IMR-90 (cell line): ENCODE measurements at regions not wholly inside any gene's neighbourhood (a gene's known extent, or its start where the extent isn't known, plus 50 kb on each side); places are given as distances from the start of the nearest gene placed in this dataset.

Experiments used
- ATAC-seq: fragments of 200-7000 bp; cut with Tn5 transposase; 2 replicates; pipeline ENCODE4 v1.9.1; 2020; ENCODE audit warnings: low read depth, mild to moderate bottlenecking, moderate library complexity
- BruUV-seq: library from RNA; stranded (reverse); fragments of 400-500 nt; replicated peaks from 2 replicates; lab custom pipeline; 2021; lab: Mats Ljungman, UMichigan
- CTCF ChIA-PET: fragments of 300-600 bp; formaldehyde crosslinking; extraction: SDS; loops from one replicate; lab custom pipeline; 2021; ENCODE audit warnings: antibody characterized with exemption; lab: Yijun Ruan, JAX
- POLR2A ChIA-PET: fragments of 300-600 bp; sonication (Branson Sonifier 250); formaldehyde crosslinking; loops from one replicate; lab custom pipeline; 2022; ENCODE audit warnings: antibody characterized with exemption; ENCODE audit not compliant: unreplicated experiment; lab: Charles Lee
- DNase-seq: peaks from one replicate; pipeline ENCODE4 v3.0.0; 2013
- H2AFZ ChIP-seq: replicated peaks from 2 replicates; pipeline ENCODE3; 2013; ENCODE audit warnings: low read length, mild to moderate bottlenecking; ENCODE audit not compliant: poor library complexity
- H2AK5ac ChIP-seq: 2 replicates; pipeline ENCODE4 v1.6.1; 2013; ENCODE audit warnings: low read depth, low read length, inconsistent platforms
- H2AK9ac ChIP-seq: replicated peaks from 2 replicates; pipeline ENCODE3; 2013; ENCODE audit warnings: mild to moderate bottlenecking, low read depth, low read length, moderate library complexity; ENCODE audit not compliant: poor library complexity
- H2BK120ac ChIP-seq: 2 replicates; pipeline ENCODE4 v1.6.1; 2013; ENCODE audit warnings: low read depth, low read length, inconsistent platforms
- H2BK15ac ChIP-seq: 3 replicates; pipeline ENCODE4 v1.6.1; 2013; ENCODE audit warnings: low read depth, low read length, inconsistent platforms
- H2BK20ac ChIP-seq: 2 replicates; pipeline ENCODE4 v1.6.1; 2013; ENCODE audit warnings: low read depth, mild to moderate bottlenecking, inconsistent platforms, low read length, moderate library complexity
- H2BK5ac ChIP-seq: 2 replicates; pipeline ENCODE4 v1.6.1; 2013; ENCODE audit warnings: mild to moderate bottlenecking, low read depth, low read length, inconsistent platforms; ENCODE audit not compliant: poor library complexity, severe bottlenecking
- H3K14ac ChIP-seq: replicated peaks from 2 replicates; pipeline ENCODE4 v1.6.1; 2013; ENCODE audit warnings: low read depth, low read length, inconsistent platforms
- H3K18ac ChIP-seq: 2 replicates; pipeline ENCODE4 v1.6.1; 2013; ENCODE audit warnings: low read depth, low read length, control low read depth
- H3K23ac ChIP-seq: 2 replicates; pipeline ENCODE4 v1.6.1; 2013; ENCODE audit warnings: low read depth, low read length, inconsistent platforms
- H3K27ac ChIP-seq: 2 replicates; pipeline ENCODE4 v1.5.1; 2013; ENCODE audit warnings: mild to moderate bottlenecking, control low read depth, low read length; ENCODE audit not compliant: insufficient read depth
- H3K27me3 ChIP-seq: 2 replicates; pipeline ENCODE4 v1.6.1; 2013; ENCODE audit warnings: low read length; ENCODE audit not compliant: control insufficient read depth, insufficient read depth
- H3K36me3 ChIP-seq: 2 replicates; pipeline ENCODE4 v1.6.1; 2013; ENCODE audit warnings: low read length, mixed read lengths; ENCODE audit not compliant: control insufficient read depth, insufficient read depth
- H3K4ac ChIP-seq: 2 replicates; pipeline ENCODE4 v1.6.1; 2013; ENCODE audit warnings: low read depth, low read length, inconsistent platforms
- H3K4me1 ChIP-seq: 2 replicates; pipeline ENCODE4 v1.6.1; 2013; ENCODE audit warnings: low read length, mixed read lengths; ENCODE audit not compliant: control insufficient read depth, insufficient read depth
- H3K4me2 ChIP-seq: 2 replicates; pipeline ENCODE4 v1.6.1; 2013; ENCODE audit warnings: low read depth, mild to moderate bottlenecking, control low read depth, low read length, moderate library complexity
- H3K4me3 ChIP-seq: 2 replicates; pipeline ENCODE4 v1.5.1; 2013; ENCODE audit warnings: low read depth, mild to moderate bottlenecking, control low read depth, low read length, moderate library complexity; ENCODE audit not compliant: insufficient read depth
- H3K56ac ChIP-seq: 2 replicates; pipeline ENCODE4 v1.6.1; 2013; ENCODE audit warnings: low read length, inconsistent platforms; ENCODE audit not compliant: insufficient read depth; ENCODE audit errors: extremely low read depth
- H3K79me1 ChIP-seq, 2 experiments: 2 replicates each; pipeline ENCODE4 v1.6.1; 2013; ENCODE audit warnings: low read length in 2 of 2, inconsistent platforms in 1 of 2, low read depth in 1 of 2
- H3K9ac ChIP-seq: 2 replicates; pipeline ENCODE4 v1.6.1; 2013; ENCODE audit warnings: low read depth, low read length, control low read depth
- H3K9me1 ChIP-seq: 2 replicates; pipeline ENCODE4 v1.6.1; 2013; ENCODE audit warnings: low read length, inconsistent platforms; ENCODE audit not compliant: insufficient read depth
- H3K9me3 ChIP-seq: 2 replicates; pipeline ENCODE4 v1.6.1; 2013; ENCODE audit warnings: low read length; ENCODE audit not compliant: control insufficient read depth, insufficient read depth
- H4K20me1 ChIP-seq: 2 replicates; pipeline ENCODE4 v1.6.1; 2013; ENCODE audit warnings: low read length, inconsistent platforms; ENCODE audit not compliant: insufficient read depth
- H4K5ac ChIP-seq: 2 replicates; pipeline ENCODE4 v1.6.1; 2013; ENCODE audit warnings: mild to moderate bottlenecking, low read depth, low read length, control low read depth
- H4K8ac ChIP-seq, 2 experiments: 2 replicates each; pipeline ENCODE4 v1.6.1; 2013; ENCODE audit warnings: low read depth in 2 of 2, low read length in 2 of 2, control low read depth in 1 of 2, inconsistent platforms in 1 of 2
- H4K91ac ChIP-seq: 2 replicates; pipeline ENCODE4 v1.6.1; 2013; ENCODE audit warnings: low read depth, low read length, inconsistent platforms; ENCODE audit not compliant: insufficient read depth
- BHLHE40 ChIP-seq: fragments of 150-350 bp; IDR thresholded peaks from 2 replicates; pipeline ENCODE4 v1.6.1; 2016; ENCODE audit warnings: mild to moderate bottlenecking, low read depth, low read length
- CEBPB ChIP-seq: IDR thresholded peaks from 2 replicates; pipeline ENCODE4 v1.6.1; 2012; ENCODE audit warnings: low read depth, low read length, improper control_type of control experiment
- MXI1 ChIP-seq: IDR thresholded peaks from 2 replicates; pipeline ENCODE4 v1.6.1; 2012; ENCODE audit warnings: low read depth, mild to moderate bottlenecking, low read length, moderate library complexity, borderline replicate concordance
- RAD21 ChIP-seq: IDR thresholded peaks from 2 replicates; pipeline ENCODE4 v1.6.1; 2012; ENCODE audit warnings: low read length, improper control_type of control experiment
- RCOR1 ChIP-seq: IDR thresholded peaks from 2 replicates; pipeline ENCODE4 v1.6.1; 2012; ENCODE audit warnings: mild to moderate bottlenecking, low read length, improper control_type of control experiment; ENCODE audit not compliant: insufficient replicate concordance
- SMC3 ChIP-seq: fragments of 150-350 bp; IDR thresholded peaks from 2 replicates; pipeline ENCODE4 v1.6.1; 2016; ENCODE audit warnings: low read depth, mild to moderate bottlenecking, antibody characterized with exemption, low read length, moderate library complexity
- whole genome bisulfite sequencing, 2 experiments: methylation state at CpG; one replicate each; pipeline versions ENCODE4 v1.1.5 to v1.1.7; 2013; ENCODE audit warnings: missing lambda C conversion rate in 2 of 2; ENCODE audit not compliant: insufficient read length in 1 of 2; ENCODE audit errors: extremely low coverage in 2 of 2; 5-methylcytosine and 5-hydroxymethylcytosine counted together
- dilution Hi-C: fragments of 300-500 bp; cut with HindIII; formaldehyde crosslinking; loops from one replicate; pipeline ENCODE4 v1.14.3; 2018; ENCODE audit warnings: low sequenced_read_pairs; ENCODE audit not compliant: unreplicated experiment
- in situ Hi-C: fragments of 300-500 bp; cut with MboI; formaldehyde crosslinking; loops from 3 replicates; pipeline ENCODE4 v1.14.3; 2019; ENCODE audit warnings: low sequenced_read_pairs, inconsistent platforms, mixed read lengths
- intact Hi-C: fragments of 100-400 bp; cut with micrococcal nuclease; formaldehyde crosslinking; loops from 2 replicates; pipeline ENCODE4 v1.10.0; 2022

GRCh38 chr17:21495281-21495680 lies 119.1 kb downstream of the KCNJ12 start:
- dilution Hi-C loops = no loop called here
- BruUV-seq = no TSS peak
- POLR2A ChIA-PET = no interaction called here

More at GRCh38 chr17:21495281-21495680, 119.1 kb downstream of the KCNJ12 start:
- Histone ChIP-seq H3K4ac (no peak overlapping the region), H3K9me3 (no peaks in the 10 kb centered on the region), H2AFZ (no peak overlapping the region), H3K9ac (no peak overlapping the region), H2AK9ac (no peak overlapping the region), H4K91ac (no peak overlapping the region), H2BK20ac (no peak overlapping the region), H3K79me1 (no peaks in the 10 kb centered on the region), H3K4me1 (no peaks in the 10 kb centered on the region), H2BK120ac (no peak overlapping the region), H3K9me1 (no peaks in the 10 kb centered on the region), H3K4me2 (no peak overlapping the region), H3K18ac (no peak overlapping the region), H3K27ac (no peak overlapping the region), H3K36me3 (no peaks in the 10 kb centered on the region), H3K4me3 (no peak overlapping the region), H4K5ac (no peak overlapping the region), H4K20me1 (no peaks in the 10 kb centered on the region), H3K23ac (no peak overlapping the region), H2BK5ac (no peak overlapping the region), H3K14ac (no peak overlapping the region), H3K56ac (no peak overlapping the region), H2AK5ac (no peak overlapping the region), H3K27me3 (peaks cover 32% of the 10 kb centered on the region), H4K8ac (no peak overlapping the region), H2BK15ac (no peak overlapping the region)
- intact Hi-C loops = no loop called here
- ATAC-seq (no peak), DNase-seq (no peak)
- WGBS, 2 experiments = 83% methylated on average over 2 of the region's 8 CpGs; no CpG with 5 or more reads in 1 of the 2 experiments
- TF ChIP-seq CEBPB = no peak
- TF ChIP-seq MXI1 = no peak
- no peak for TF ChIP-seq RAD21
- no peak for TF ChIP-seq RCOR1
- TF ChIP-seq SMC3 = no peak
- TF ChIP-seq BHLHE40 = no peak
- in situ Hi-C loops = no loop called here
- CTCF ChIA-PET = no interaction called here
